GM23338 (cell line): ENCODE measurements at regions not wholly inside any gene's neighbourhood (a gene's known extent, or its start where the extent isn't known, plus 50 kb on each side); places are given as distances from the start of the nearest gene placed in this dataset.
A peak's percentile ranks its signal among the peaks of the same experiment; 100 is the strongest.

Experiments
- ATAC-seq: fragments of 200-7000 bp; cut with Tn5 transposase; 3 replicates; pipeline ENCODE4 v1.9.1; 2020
- DNase-seq: peaks from one replicate; pipeline ENCODE4 v3.0.0-alpha.2; 2015; ENCODE audit warnings: low spot score
- H2AFZ ChIP-seq: fragments of 200-600 bp; sonication (generic); 2 replicates; pipeline ENCODE4 v1.8.0; 2016; ENCODE audit warnings: antibody characterized with exemption, mild to moderate bottlenecking, moderate library complexity
- H3F3A ChIP-seq: fragments of 200-600 bp; sonication (generic); replicated peaks from 2 replicates; pipeline ENCODE4 v1.8.0; 2017; ENCODE audit warnings: antibody characterized with exemption, mixed run types, low read depth
- H3K27ac ChIP-seq: fragments of 200-600 bp; sonication (generic); 2 replicates; pipeline ENCODE4 v1.6.1; 2016; ENCODE audit warnings: low read depth
- H3K27me3 ChIP-seq: fragments of 200-600 bp; sonication (generic); 2 replicates; pipeline ENCODE4 v1.8.0; 2016; ENCODE audit warnings: mild to moderate bottlenecking, mixed run types, moderate library complexity; ENCODE audit not compliant: insufficient read depth
- H3K36me3 ChIP-seq: fragments of 200-600 bp; sonication (generic); 2 replicates; pipeline ENCODE4 v1.8.0; 2016; ENCODE audit warnings: mild to moderate bottlenecking; ENCODE audit not compliant: insufficient read depth
- H3K4me1 ChIP-seq: fragments of 200-600 bp; sonication (generic); 2 replicates; pipeline ENCODE4 v1.8.0; 2016; ENCODE audit warnings: mild to moderate bottlenecking, moderate library complexity; ENCODE audit not compliant: insufficient read depth
- H3K4me2 ChIP-seq: fragments of 200-600 bp; sonication (generic); 2 replicates; pipeline ENCODE4 v1.7.1; 2017; ENCODE audit warnings: mixed run types
- H3K4me3 ChIP-seq: fragments of 200-600 bp; sonication (generic); 2 replicates; pipeline ENCODE4 v1.6.1; 2016; ENCODE audit warnings: mixed run types
- H3K79me2 ChIP-seq: fragments of 200-600 bp; sonication (generic); replicated peaks from 2 replicates; pipeline ENCODE4 v1.8.0; 2017; ENCODE audit warnings: mild to moderate bottlenecking; ENCODE audit not compliant: insufficient read depth
- H3K9me2 ChIP-seq: fragments of 200-600 bp; sonication (generic); 2 replicates; pipeline ENCODE4 v1.8.0; 2017; ENCODE audit not compliant: insufficient read depth
- H4K20me1 ChIP-seq: fragments of 200-600 bp; sonication (generic); replicated peaks from 2 replicates; pipeline ENCODE4 v1.8.0; 2017; ENCODE audit warnings: mild to moderate bottlenecking; ENCODE audit not compliant: insufficient read depth
- H3K27ac Mint-ChIP-seq: 2 replicates; pipeline ENCODE4 v1.8.0; 2020; ENCODE audit warnings: inconsistent platforms, mild to moderate bottlenecking, moderate library complexity, mixed read lengths
- H3K27me3 Mint-ChIP-seq: 3 replicates; pipeline ENCODE4 v1.8.0; 2022; ENCODE audit warnings: low read depth, mild to moderate bottlenecking, moderate library complexity, mixed read lengths, inconsistent platforms; ENCODE audit not compliant: insufficient read depth, poor library complexity
- H3K36me3 Mint-ChIP-seq: 3 replicates; pipeline ENCODE4 v1.8.0; 2021; ENCODE audit warnings: low read depth, mild to moderate bottlenecking, inconsistent platforms, moderate library complexity, mixed read lengths
- H3K4me1 Mint-ChIP-seq: 3 replicates; pipeline ENCODE4 v1.8.0; 2020; ENCODE audit warnings: mild to moderate bottlenecking, inconsistent platforms, mixed read lengths
- H3K4me3 Mint-ChIP-seq: 3 replicates; pipeline ENCODE4 v1.8.0; 2021; ENCODE audit warnings: moderate library complexity, mild to moderate bottlenecking, inconsistent platforms, mixed read lengths
- H3K9me3 Mint-ChIP-seq: 3 replicates; pipeline ENCODE4 v1.8.0; 2020; ENCODE audit warnings: moderate library complexity, mild to moderate bottlenecking, inconsistent platforms, mixed read lengths
- CREB1 ChIP-seq: fragments of 250-450 bp; sonication (Bioruptor Pico); IDR thresholded peaks from 2 replicates; pipeline ENCODE4 v1.5.0; 2020; ENCODE audit warnings: low read depth, mild to moderate bottlenecking, moderate library complexity
- CTCF ChIP-seq, 2 experiments: fragments of 200-600 bp in 1 of 2; sonication (generic) in 1 of 2; conservative IDR thresholded peaks; 2 replicates each; pipeline versions ENCODE4 v1.5.1 to v1.6.1; 2016 to 2017; ENCODE audit warnings: antibody characterized with exemption in 2 of 2, low read depth in 2 of 2, mild to moderate bottlenecking in 2 of 2, moderate library complexity in 1 of 2
- EZH2 ChIP-seq: fragments of 200-600 bp; sonication (generic); IDR thresholded peaks from one replicate; pipeline ENCODE4 v1.8.0; 2017; ENCODE audit warnings: antibody characterized with exemption, mild to moderate bottlenecking, low read depth; ENCODE audit not compliant: unreplicated experiment
- EZH2phosphoT487 ChIP-seq: fragments of 200-600 bp; sonication (generic); IDR thresholded peaks from one replicate; pipeline ENCODE4 v1.8.1; 2018; ENCODE audit warnings: antibody characterized with exemption; ENCODE audit not compliant: unreplicated experiment
- JUNB ChIP-seq: IDR thresholded peaks from one replicate; pipeline ENCODE4 v1.6.1; 2016; ENCODE audit warnings: antibody characterized with exemption; ENCODE audit not compliant: unreplicated experiment
- NANOG ChIP-seq: IDR thresholded peaks from 2 replicates; pipeline ENCODE4 v1.6.1; 2016; ENCODE audit warnings: antibody characterized with exemption, borderline replicate concordance
- POLR2AphosphoS5 ChIP-seq: IDR thresholded peaks from 2 replicates; pipeline ENCODE4 v1.6.1; 2016; ENCODE audit warnings: antibody characterized with exemption, low read depth
- STAT1 ChIP-seq: IDR thresholded peaks from one replicate; pipeline ENCODE4 v1.6.1; 2016; ENCODE audit warnings: antibody characterized with exemption; ENCODE audit not compliant: unreplicated experiment
- ZNF114 ChIP-seq: fragments of 250-450 bp; sonication (Bioruptor Pico); IDR thresholded peaks from 2 replicates; pipeline ENCODE4 v1.5.0; 2020; ENCODE audit warnings: mild to moderate bottlenecking, moderate library complexity
- ZNF331 ChIP-seq: fragments of 250-450 bp; sonication (Bioruptor Pico); IDR thresholded peaks from 2 replicates; pipeline ENCODE4 v1.5.0; 2020; ENCODE audit warnings: low read depth, mild to moderate bottlenecking, moderate library complexity
- ZNF462 ChIP-seq: fragments of 250-450 bp; sonication (Bioruptor Pico); IDR thresholded peaks from 2 replicates; pipeline ENCODE4 v1.5.0; 2020; ENCODE audit warnings: mild to moderate bottlenecking, moderate library complexity
- TF ChIP-seq, protein P1 (sequence below): IDR thresholded peaks from 2 replicates; pipeline ENCODE4 v1.6.1; 2016; ENCODE audit warnings: antibody characterized with exemption
- TF ChIP-seq, protein P2 (sequence below): IDR thresholded peaks from one replicate; pipeline ENCODE4 v1.6.1; 2018; ENCODE audit warnings: antibody characterized with exemption; ENCODE audit not compliant: unreplicated experiment

GRCh38 chr10:10346390-10347150, 671.1 kb upstream of the CELF2 start:
- no peak overlapping the region for H3K4me2 ChIP-seq
- peaks cover 3% of the 10 kb centered on the region for H3K27me3 Mint-ChIP-seq

More at GRCh38 chr10:10346390-10347150, 671.1 kb upstream of the CELF2 start:
- ATAC-seq (no peak; the same call in 2 of the 3 replicates), DNase-seq (no peak)
- Histone ChIP-seq H3F3A (no peaks in the 10 kb centered on the region), H3K27ac (no peak overlapping the region), H3K79me2 (no peaks in the 10 kb centered on the region), H3K9me2 (peaks cover 19% of the 10 kb centered on the region), H3K36me3 (no peaks in the 10 kb centered on the region), H3K4me1 (no peaks in the 10 kb centered on the region), H4K20me1 (no peaks in the 10 kb centered on the region), H3K27me3 (no peaks in the 10 kb centered on the region), H2AFZ (peak overlapping the region; percentile 88), H3K4me3 (no peak overlapping the region)
- H3K9me3 Mint-ChIP-seq: peaks cover 3% of the 10 kb centered on the region; the same call in 1 of the 3 replicates
- H3K4me1 Mint-ChIP-seq: no peaks in the 10 kb centered on the region
- H3K4me3 Mint-ChIP-seq: no peak overlapping the region
- TF ChIP-seq, protein P1, sequence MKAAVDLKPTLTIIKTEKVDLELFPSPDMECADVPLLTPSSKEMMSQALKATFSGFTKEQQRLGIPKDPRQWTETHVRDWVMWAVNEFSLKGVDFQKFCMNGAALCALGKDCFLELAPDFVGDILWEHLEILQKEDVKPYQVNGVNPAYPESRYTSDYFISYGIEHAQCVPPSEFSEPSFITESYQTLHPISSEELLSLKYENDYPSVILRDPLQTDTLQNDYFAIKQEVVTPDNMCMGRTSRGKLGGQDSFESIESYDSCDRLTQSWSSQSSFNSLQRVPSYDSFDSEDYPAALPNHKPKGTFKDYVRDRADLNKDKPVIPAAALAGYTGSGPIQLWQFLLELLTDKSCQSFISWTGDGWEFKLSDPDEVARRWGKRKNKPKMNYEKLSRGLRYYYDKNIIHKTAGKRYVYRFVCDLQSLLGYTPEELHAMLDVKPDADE: no peak
- no peak for TF ChIP-seq NANOG
- no peak for TF ChIP-seq CREB1 (CRISPR knock-in tag)
- TF ChIP-seq, protein P2, sequence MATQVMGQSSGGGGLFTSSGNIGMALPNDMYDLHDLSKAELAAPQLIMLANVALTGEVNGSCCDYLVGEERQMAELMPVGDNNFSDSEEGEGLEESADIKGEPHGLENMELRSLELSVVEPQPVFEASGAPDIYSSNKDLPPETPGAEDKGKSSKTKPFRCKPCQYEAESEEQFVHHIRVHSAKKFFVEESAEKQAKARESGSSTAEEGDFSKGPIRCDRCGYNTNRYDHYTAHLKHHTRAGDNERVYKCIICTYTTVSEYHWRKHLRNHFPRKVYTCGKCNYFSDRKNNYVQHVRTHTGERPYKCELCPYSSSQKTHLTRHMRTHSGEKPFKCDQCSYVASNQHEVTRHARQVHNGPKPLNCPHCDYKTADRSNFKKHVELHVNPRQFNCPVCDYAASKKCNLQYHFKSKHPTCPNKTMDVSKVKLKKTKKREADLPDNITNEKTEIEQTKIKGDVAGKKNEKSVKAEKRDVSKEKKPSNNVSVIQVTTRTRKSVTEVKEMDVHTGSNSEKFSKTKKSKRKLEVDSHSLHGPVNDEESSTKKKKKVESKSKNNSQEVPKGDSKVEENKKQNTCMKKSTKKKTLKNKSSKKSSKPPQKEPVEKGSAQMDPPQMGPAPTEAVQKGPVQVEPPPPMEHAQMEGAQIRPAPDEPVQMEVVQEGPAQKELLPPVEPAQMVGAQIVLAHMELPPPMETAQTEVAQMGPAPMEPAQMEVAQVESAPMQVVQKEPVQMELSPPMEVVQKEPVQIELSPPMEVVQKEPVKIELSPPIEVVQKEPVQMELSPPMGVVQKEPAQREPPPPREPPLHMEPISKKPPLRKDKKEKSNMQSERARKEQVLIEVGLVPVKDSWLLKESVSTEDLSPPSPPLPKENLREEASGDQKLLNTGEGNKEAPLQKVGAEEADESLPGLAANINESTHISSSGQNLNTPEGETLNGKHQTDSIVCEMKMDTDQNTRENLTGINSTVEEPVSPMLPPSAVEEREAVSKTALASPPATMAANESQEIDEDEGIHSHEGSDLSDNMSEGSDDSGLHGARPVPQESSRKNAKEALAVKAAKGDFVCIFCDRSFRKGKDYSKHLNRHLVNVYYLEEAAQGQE: no peak
- TF ChIP-seq CTCF (conservative IDR thresholded peaks at IDR 0.05; ENCODE audit: low read depth in 2 of 2): no peak
- no peak for TF ChIP-seq JUNB
- no peak for TF ChIP-seq ZNF114 (CRISPR knock-in tag)
- TF ChIP-seq POLR2AphosphoS5: no peak
- TF ChIP-seq EZH2phosphoT487: no peak
- no peak for TF ChIP-seq ZNF331 (CRISPR knock-in tag)
- TF ChIP-seq STAT1: no peak
- no peak for TF ChIP-seq ZNF462
- TF ChIP-seq EZH2: no peak
- no peaks in the 10 kb centered on the region; the same call in 2 of the 3 replicates for H3K36me3 Mint-ChIP-seq
- no peak overlapping the region for H3K27ac Mint-ChIP-seq
